Thyroid gland (tissue), 4 donors: ENCODE measurements at regions not wholly inside any gene's neighbourhood (a gene's known extent, or its start where the extent isn't known, plus 50 kb on each side); places are given as distances from the start of the nearest gene placed in this dataset.

Experiments
- DNase-seq, 2 donors: peaks; one replicate each; pipeline ENCODE4 v3.0.0-alpha.2; 2019
- H3K27ac ChIP-seq, 3 donors: fragments of 200-600 bp; sonication (generic); 1 replicate in 2 of 3; 2 replicates in 1 of 3; pipeline ENCODE4 v1.5.1; 2016 to 2019; ENCODE audit warnings: mild to moderate bottlenecking in 1 of 3, moderate library complexity in 1 of 3
- H3K27me3 ChIP-seq: fragments of 200-600 bp; sonication (generic); one replicate; pipeline ENCODE4 v1.5.1; 2019
- H3K36me3 ChIP-seq, 2 donors: fragments of 200-600 bp; sonication (generic); one replicate each; pipeline ENCODE4 v1.5.1; 2016 to 2019
- H3K4me1 ChIP-seq, 2 donors: fragments of 200-600 bp; sonication (generic); one replicate each; pipeline ENCODE4 v1.5.1; 2017 to 2019
- H3K4me3 ChIP-seq, 3 donors: fragments of 200-600 bp; sonication (generic); replicated peaks in 1 of 3; 1 replicate in 2 of 3; 2 replicates in 1 of 3; pipeline ENCODE4 v1.5.1; 2016; ENCODE audit warnings: mild to moderate bottlenecking in 1 of 3
- H3K9me3 ChIP-seq: fragments of 200-600 bp; sonication (generic); one replicate; pipeline ENCODE4 v1.5.1; 2017
- CTCF ChIP-seq, 6 experiments: fragments of 200-600 bp in 3 of 6; fragments of 450-650 bp in 3 of 6; sonication (generic) in 3 of 6; IDR thresholded peaks; one replicate each; pipeline ENCODE4 v1.5.1; 2016 to 2019; ENCODE audit warnings: antibody characterized with exemption in 6 of 6, mild to moderate bottlenecking in 2 of 6, inconsistent platforms in 1 of 6, moderate library complexity in 1 of 6
- POLR2A ChIP-seq, 2 donors: fragments of 450-650 bp; IDR thresholded peaks; one replicate each; pipeline ENCODE4 v1.6.1; 2017; ENCODE audit warnings: antibody characterized with exemption in 2 of 2, mild to moderate bottlenecking in 2 of 2, moderate library complexity in 1 of 2
- WGBS, 2 donors: methylation state at CpG; one replicate each; pipeline ENCODE4 v1.1.5; 2017; 5-methylcytosine and 5-hydroxymethylcytosine counted together
- intact Hi-C: fragments of 100-400 bp; cut with DNase I; formaldehyde crosslinking; loops from one replicate; pipeline ENCODE4 v1.15.1; 2023

- H3K9me3 ChIP-seq = no peaks in the 10 kb centered on the region
- no peak overlapping the region for H3K4me3 ChIP-seq
- no peak for DNase-seq
- no peak overlapping the region for H3K27ac ChIP-seq
- H3K27me3 ChIP-seq = no peaks in the 10 kb centered on the region
- intact Hi-C loops = no loop called here
- peaks cover 0 to 25% of the 10 kb centered on the region in 2 donors for H3K4me1 ChIP-seq
- H3K36me3 ChIP-seq = no peaks in the 10 kb centered on the region
- WGBS, 2 donors = 57 to 65% methylated on average over 8 of the region's 8 CpGs
- no peak for TF ChIP-seq CTCF (IDR thresholded peaks at IDR 0.05)
- TF ChIP-seq POLR2A (IDR thresholded peaks at IDR 0.05) = no peak
Measured at GRCh38 chr10:31149835-31150512, 118.3 kb upstream of the ZNF438 start.

DNA sequence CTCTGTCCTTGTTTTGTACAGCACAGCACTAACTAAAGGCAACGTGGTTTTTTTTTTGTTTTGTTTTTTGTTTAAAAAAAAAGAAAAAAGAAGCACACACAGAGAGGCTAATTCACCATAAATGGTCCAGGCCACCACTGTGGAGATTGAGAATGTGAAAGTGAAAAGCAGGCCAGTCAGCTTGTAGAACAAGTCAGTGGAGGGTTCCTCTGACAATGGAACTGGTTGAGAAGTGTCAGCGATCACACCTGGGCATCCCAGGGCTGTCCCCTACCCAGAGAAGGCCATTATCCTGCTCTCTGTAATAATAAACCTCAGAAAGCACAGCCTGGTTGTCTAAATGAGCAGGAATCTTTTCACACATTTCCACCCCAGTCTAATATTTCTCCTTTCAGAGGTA lies 119.6 kb upstream of the ZNF438 start:
- WGBS, 2 donors = 73 to 78% methylated on average over 2 of the region's 2 CpGs
- intact Hi-C loops = no loop called here
- Histone ChIP-seq H3K4me1 (peaks cover 0 to 23% of the 10 kb centered on the region in 2 donors), H3K27me3 (no peaks in the 10 kb centered on the region), H3K36me3 (no peaks in the 10 kb centered on the region), H3K9me3 (no peaks in the 10 kb centered on the region), H3K4me3 (no peak overlapping the region), H3K27ac (no peak overlapping the region)
- no peak for DNase-seq
- TF ChIP-seq POLR2A (IDR thresholded peaks at IDR 0.05) (no peak), CTCF (IDR thresholded peaks at IDR 0.05) (no peak)

DNA sequence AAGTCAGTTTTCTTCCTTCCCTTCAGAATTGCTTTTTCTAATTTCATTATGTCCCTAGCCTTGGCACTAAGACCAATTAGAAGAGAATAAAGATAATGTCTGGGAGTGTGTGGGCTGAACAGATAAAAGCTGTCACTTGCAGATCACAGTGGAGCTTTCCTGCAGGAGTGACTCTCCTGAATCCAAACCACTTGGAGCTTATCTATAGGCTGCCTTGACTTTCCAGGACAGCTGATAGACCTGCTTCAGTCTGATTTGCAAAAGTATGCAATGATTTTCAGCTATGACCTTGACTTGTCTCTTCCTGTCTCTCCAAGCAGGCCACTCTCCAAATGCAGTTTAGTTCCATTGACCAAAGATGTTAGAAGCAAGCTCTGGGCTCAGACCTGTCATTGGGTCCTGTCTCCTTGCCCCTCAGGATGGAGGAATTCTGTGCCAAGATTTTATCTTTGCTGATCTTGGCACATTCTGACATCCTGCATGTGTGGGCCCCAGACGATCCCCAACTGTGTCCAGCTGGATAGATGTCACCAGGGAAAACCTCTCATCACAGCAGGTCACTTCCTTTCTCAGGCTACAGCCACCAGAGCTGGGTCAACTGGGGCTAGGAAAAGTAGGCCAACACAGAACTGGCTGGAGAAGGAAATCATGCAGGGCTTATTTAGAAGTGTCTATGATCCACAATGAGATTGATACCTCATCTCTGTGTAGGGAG lies 120.9 kb upstream of the ZNF438 start:
- TF ChIP-seq CTCF (IDR thresholded peaks at IDR 0.05) (no peak), POLR2A (IDR thresholded peaks at IDR 0.05) (no peak)
- H3K27ac ChIP-seq = no peak overlapping the region

GRCh38 chr10:31153161-31153560 lies 121.5 kb upstream of the ZNF438 start:
- Histone ChIP-seq H3K36me3 (no peaks in the 10 kb centered on the region), H3K9me3 (no peaks in the 10 kb centered on the region), H3K27ac (no peak overlapping the region), H3K4me1 (peaks cover 7 to 22% of the 10 kb centered on the region in 2 donors), H3K27me3 (no peaks in the 10 kb centered on the region), H3K4me3 (no peak overlapping the region)
- 85 to 90% methylated on average over 7 of the region's 7 CpGs for WGBS, 2 donors
- no peak for DNase-seq
- no peak for TF ChIP-seq CTCF (IDR thresholded peaks at IDR 0.05)
- TF ChIP-seq POLR2A (IDR thresholded peaks at IDR 0.05) = no peak
- intact Hi-C loops = no loop called here

More for the DNA sequence above, 120.9 kb upstream of the ZNF438 start:
- 67 to 80% methylated on average over 1 of the region's 1 CpG for WGBS, 2 donors
- H3K4me3 ChIP-seq = no peak overlapping the region
- no peaks in the 10 kb centered on the region for H3K36me3 ChIP-seq
- peaks cover 5 to 16% of the 10 kb centered on the region in 2 donors for H3K4me1 ChIP-seq
- H3K27me3 ChIP-seq = no peaks in the 10 kb centered on the region
- DNase-seq = no peak
- no peaks in the 10 kb centered on the region for H3K9me3 ChIP-seq
- intact Hi-C loops = no loop called here

DNA sequence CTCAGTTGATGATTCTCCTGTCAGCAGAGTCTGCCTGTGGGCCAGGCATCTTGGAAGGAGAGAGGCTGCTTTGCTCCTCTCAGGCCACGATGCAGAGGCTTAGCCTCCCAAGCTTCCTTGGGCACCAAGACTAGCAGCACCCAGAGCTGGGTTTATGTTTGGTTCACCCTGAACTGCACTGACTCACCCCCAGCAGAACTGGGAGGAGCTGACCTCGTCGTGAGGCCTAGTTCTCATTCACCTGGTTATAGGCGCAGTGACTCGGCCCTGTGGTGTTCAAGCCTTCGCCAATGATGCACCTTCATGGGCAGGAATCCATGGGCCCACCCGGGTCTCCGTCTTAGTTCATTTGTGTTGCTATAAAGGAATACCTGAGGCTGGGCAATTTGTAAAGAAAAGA lies 122.0 kb upstream of the ZNF438 start:
- no peak for TF ChIP-seq POLR2A (IDR thresholded peaks at IDR 0.05)
- no peak for TF ChIP-seq CTCF (IDR thresholded peaks at IDR 0.05)
- intact Hi-C loops = no loop called here
- Histone ChIP-seq H3K36me3 (no peaks in the 10 kb centered on the region), H3K27ac (no peak overlapping the region), H3K4me3 (no peak overlapping the region), H3K4me1 (peaks cover 7 to 22% of the 10 kb centered on the region in 2 donors), H3K27me3 (no peaks in the 10 kb centered on the region), H3K9me3 (no peaks in the 10 kb centered on the region)
- 92 to 94% methylated on average over 8 of the region's 8 CpGs for WGBS, 2 donors
- no peak for DNase-seq
